Ishikawa (cell line): ENCODE measurements at regions not wholly inside any gene's neighbourhood (a gene's known extent, or its start where the extent isn't known, plus 50 kb on each side); places are given as distances from the start of the nearest gene placed in this dataset.

Experiments
- CREB1 ChIP-seq: IDR thresholded peaks from 2 replicates; pipeline ENCODE4 v1.6.1; 2012; ENCODE audit warnings: low read depth
- EGR1 ChIP-seq: IDR thresholded peaks from 2 replicates; pipeline ENCODE4 v1.6.1; 2012
- EP300 ChIP-seq: IDR thresholded peaks from 2 replicates; pipeline ENCODE4 v1.6.1; 2012; ENCODE audit warnings: borderline replicate concordance
- FOXM1 ChIP-seq: IDR thresholded peaks from 2 replicates; pipeline ENCODE4 v1.6.1; 2012; ENCODE audit warnings: low read depth, borderline replicate concordance
- MAX ChIP-seq: IDR thresholded peaks from 2 replicates; pipeline ENCODE4 v1.6.1; 2012
- NFIC ChIP-seq: IDR thresholded peaks from 2 replicates; pipeline ENCODE4 v1.6.1; 2012
- RAD21 ChIP-seq: IDR thresholded peaks from 2 replicates; pipeline ENCODE4 v1.6.1; 2012; ENCODE audit warnings: low read depth
- REST ChIP-seq: IDR thresholded peaks from 2 replicates; pipeline ENCODE4 v1.6.1; 2012; ENCODE audit warnings: low read depth, mild to moderate bottlenecking
- TAF1 ChIP-seq: IDR thresholded peaks from 2 replicates; pipeline ENCODE4 v1.6.1; 2012; ENCODE audit warnings: low read depth, mild to moderate bottlenecking
- TCF12 ChIP-seq: IDR thresholded peaks from 2 replicates; pipeline ENCODE4 v1.6.1; 2012; ENCODE audit warnings: low read depth
- USF1 ChIP-seq: IDR thresholded peaks from 2 replicates; pipeline ENCODE4 v1.6.1; 2012
- YY1 ChIP-seq: IDR thresholded peaks from 2 replicates; pipeline ENCODE4 v1.6.1; 2012; ENCODE audit warnings: low read depth

- TF ChIP-seq REST (no peak), USF1 (no peak), FOXM1 (no peak), CREB1 (no peak), MAX (no peak), NFIC (no peak), EP300 (no peak), TCF12 (no peak), YY1 (no peak), TAF1 (no peak), EGR1 (no peak), RAD21 (no peak)
Observed at GRCh38 chr7:113367041-113367586, 248.8 kb upstream of the SMIM30 start.
